HEK293T (cell line): ENCODE measurements at regions not wholly inside any gene's neighbourhood (a gene's known extent, or its start where the extent isn't known, plus 50 kb on each side); places are given as distances from the start of the nearest gene placed in this dataset.

Source experiments
- SUZ12 ChIP-seq: fragments of 450-650 bp; IDR thresholded peaks from 2 replicates; pipeline ENCODE4 v1.6.1; 2016; ENCODE audit warnings: mild to moderate bottlenecking
- TARDBP ChIP-seq: fragments of 450-650 bp; IDR thresholded peaks from 2 replicates; pipeline ENCODE4 v1.6.1; 2016

- no peak for TF ChIP-seq SUZ12
- TF ChIP-seq TARDBP = no peak
These were observed 851.0 kb upstream of the PHF14 start for GRCh38 chr7:10122551-10123100.
